Coronary artery (tissue), 2 donors: ENCODE measurements at regions not wholly inside any gene's neighbourhood (a gene's known extent, or its start where the extent isn't known, plus 50 kb on each side); places are given as distances from the start of the nearest gene placed in this dataset.

Experiments
- DNase-seq: peaks from one replicate; pipeline ENCODE4 v3.0.0-alpha.2; 2017; ENCODE audit warnings: low spot score
- H3K27ac ChIP-seq, 2 donors: fragments of 200-600 bp; sonication (generic); one replicate each; pipeline ENCODE4 v1.5.1; 2016 to 2019
- H3K4me3 ChIP-seq: fragments of 200-600 bp; sonication (generic); 2 replicates; pipeline ENCODE4 v1.5.1; 2016; ENCODE audit warnings: mild to moderate bottlenecking, moderate library complexity
- CTCF ChIP-seq: fragments of 200-600 bp; sonication (generic); IDR thresholded peaks from one replicate; pipeline ENCODE4 v1.5.1; 2019; ENCODE audit warnings: antibody characterized with exemption

- no peak for TF ChIP-seq CTCF
- no peak overlapping the region for H3K27ac ChIP-seq
- no peak for DNase-seq
- H3K4me3 ChIP-seq = no peak overlapping the region
Observed at GRCh38 chr10:76695069-76695468, 942.5 kb downstream of the KCNMA1 start.

- DNase-seq = no peak
- H3K4me3 ChIP-seq = no peak overlapping the region
- H3K27ac ChIP-seq = no peak overlapping the region
- TF ChIP-seq CTCF = no peak
Observed at GRCh38 chr10:76686201-76686600, 951.4 kb downstream of the KCNMA1 start.

GRCh38 chr10:76684968-76685367, 952.6 kb downstream of the KCNMA1 start:
- DNase-seq = no peak
- no peak for TF ChIP-seq CTCF
- Histone ChIP-seq H3K4me3 (no peak overlapping the region), H3K27ac (no peak overlapping the region)

GRCh38 chr10:76681153-76681552, 956.5 kb downstream of the KCNMA1 start:
- Histone ChIP-seq H3K4me3 (no peak overlapping the region), H3K27ac (peak overlapping the region in 1 of 2 donors; percentile 36)
- DNase-seq = no peak
- TF ChIP-seq CTCF = no peak

- no peak overlapping the region for H3K4me3 ChIP-seq
- TF ChIP-seq CTCF = no peak
- H3K27ac ChIP-seq = peak overlapping the region; percentile 76 to 87
- DNase-seq = no peak
Observed at GRCh38 chr10:76679030-76679429, 958.6 kb downstream of the KCNMA1 start.

- peak; percentile 93 for DNase-seq
- H3K27ac ChIP-seq = peak overlapping the region; percentile 76 to 87
- TF ChIP-seq CTCF = no peak
- H3K4me3 ChIP-seq = no peak overlapping the region
Observed at GRCh38 chr10:76675951-76676587, 961.5 kb downstream of the KCNMA1 start.

GRCh38 chr10:76675561-76675950, 962.1 kb downstream of the KCNMA1 start:
- Histone ChIP-seq H3K4me3 (no peak overlapping the region), H3K27ac (peak overlapping the region; percentile 76 to 87)
- no peak for DNase-seq
- TF ChIP-seq CTCF = no peak
